Midbrain (tissue), 1 donor: ENCODE measurements at regions not wholly inside any gene's neighbourhood (a gene's known extent, or its start where the extent isn't known, plus 50 kb on each side); places are given as distances from the start of the nearest gene placed in this dataset.

Experiments used
- DNase-seq: peaks from one replicate; lab custom pipeline; 2025; lab: John Stamatoyannopoulos, UW

GRCh38 chr15:93166675-93167074, 77.7 kb upstream of the RGMA start:
- DNase-seq: no peak

GRCh38 chr15:93165734-93166470, 76.9 kb upstream of the RGMA start:
- DNase-seq: no peak

- DNase-seq: no peak
Observed at GRCh38 chr15:93164409-93164808, 75.4 kb upstream of the RGMA start.

GRCh38 chr15:93162560-93162959, 73.5 kb upstream of the RGMA start:
- no peak for DNase-seq

- DNase-seq: no peak
Observed at GRCh38 chr15:93159930-93160329, 70.9 kb upstream of the RGMA start.

GRCh38 chr15:93158097-93158900, 69.3 kb upstream of the RGMA start:
- DNase-seq: no peak

GRCh38 chr15:93154666-93155065, 65.7 kb upstream of the RGMA start:
- DNase-seq: no peak

- DNase-seq: peak; percentile 78
Observed at GRCh38 chr15:93152951-93153350, 63.9 kb upstream of the RGMA start.

- DNase-seq: no peak
Observed at GRCh38 chr15:93152360-93152759, 63.3 kb upstream of the RGMA start.

GRCh38 chr15:93150910-93151881, 62.2 kb upstream of the RGMA start:
- no peak for DNase-seq

GRCh38 chr15:93146601-93147000, 57.6 kb upstream of the RGMA start:
- DNase-seq: no peak

- DNase-seq: peak; percentile 38
Observed at GRCh38 chr15:93146196-93146595, 57.2 kb upstream of the RGMA start.

- peak; percentile 29 for DNase-seq
Observed at GRCh38 chr15:93144463-93145236, 55.6 kb upstream of the RGMA start.

- DNase-seq: no peak
Observed at GRCh38 chr15:93143186-93143585, 54.2 kb upstream of the RGMA start.

- no peak for DNase-seq
Observed at GRCh38 chr15:93141371-93141794, 52.4 kb upstream of the RGMA start.

GRCh38 chr15:93139436-93139835, 50.4 kb upstream of the RGMA start:
- DNase-seq: no peak

- DNase-seq: no peak
Observed at GRCh38 chr15:93138681-93139250, 49.8 kb upstream of the RGMA start.
